ENCODE measurements at regions not wholly inside any gene's neighbourhood (a gene's known extent, or its start where the extent isn't known, plus 50 kb on each side); places are given as distances from the start of the nearest gene placed in this dataset.

DNA sequence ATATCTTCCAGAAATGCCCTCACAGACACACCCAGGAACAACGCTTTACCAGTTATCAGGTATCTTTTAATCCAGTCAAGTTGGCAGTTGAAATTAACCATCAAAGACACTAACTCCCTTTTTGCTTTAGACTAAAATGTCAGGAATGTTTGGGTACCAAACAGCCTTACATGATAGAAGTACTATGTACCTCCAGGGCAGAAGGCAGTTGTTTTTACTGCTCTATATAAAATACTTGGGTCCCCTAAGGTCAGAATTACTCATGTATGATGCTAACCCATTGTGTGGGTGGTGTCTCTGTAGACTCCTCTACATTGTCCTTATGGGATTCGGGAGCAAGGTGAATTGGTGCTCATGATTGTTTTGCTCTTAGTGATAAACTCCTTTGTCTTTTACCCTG lies 492.5 kb upstream of the FLRT2 start:
- DNase-seq: no peak
- TF ChIP-seq POLR2A (IDR thresholded peaks at IDR 0.05; ENCODE audit: low read length): no peak
- no peak for TF ChIP-seq GATA1 (IDR thresholded peaks at IDR 0.05; ENCODE audit: low read depth, low read length)

- TF ChIP-seq POLR2A (IDR thresholded peaks at IDR 0.05; ENCODE audit: low read length): no peak
- no peak for TF ChIP-seq GATA1 (IDR thresholded peaks at IDR 0.05; ENCODE audit: low read depth, low read length)
- no peak for DNase-seq
These were observed 491.2 kb upstream of the FLRT2 start for GRCh38 chr14:85038526-85039352.

GRCh38 chr14:85039353-85039626 lies 490.7 kb upstream of the FLRT2 start:
- no peak for DNase-seq
- no peak for TF ChIP-seq GATA1 (IDR thresholded peaks at IDR 0.05; ENCODE audit: low read depth, low read length)
- no peak for TF ChIP-seq POLR2A (IDR thresholded peaks at IDR 0.05; ENCODE audit: low read length)

GRCh38 chr14:85040046-85040685 lies 489.8 kb upstream of the FLRT2 start:
- no peak for DNase-seq
- TF ChIP-seq POLR2A (IDR thresholded peaks at IDR 0.05; ENCODE audit: low read length): no peak
- TF ChIP-seq GATA1 (IDR thresholded peaks at IDR 0.05; ENCODE audit: low read depth, low read length): no peak

DNA sequence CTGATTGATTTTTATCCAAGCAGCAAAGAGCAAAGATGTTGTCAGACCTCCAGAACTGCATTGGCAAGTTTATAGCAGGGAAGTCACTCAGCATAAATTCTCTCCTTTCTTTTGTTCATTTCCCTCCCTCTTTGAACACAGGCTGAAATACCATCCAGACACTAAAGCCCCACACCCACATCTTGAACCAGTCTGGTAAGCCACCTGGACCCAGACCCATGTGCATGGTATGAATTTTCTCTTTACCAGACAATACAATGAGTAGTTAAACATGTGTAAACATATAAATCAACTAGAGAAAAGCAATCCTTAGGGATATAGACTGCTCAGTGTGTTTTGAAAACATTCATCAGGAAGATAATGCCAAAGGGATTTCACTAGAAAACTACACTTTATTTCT lies 488.3 kb upstream of the FLRT2 start:
- TF ChIP-seq GATA1 (IDR thresholded peaks at IDR 0.05; ENCODE audit: low read depth, low read length): no peak
- no peak for DNase-seq

DNA sequence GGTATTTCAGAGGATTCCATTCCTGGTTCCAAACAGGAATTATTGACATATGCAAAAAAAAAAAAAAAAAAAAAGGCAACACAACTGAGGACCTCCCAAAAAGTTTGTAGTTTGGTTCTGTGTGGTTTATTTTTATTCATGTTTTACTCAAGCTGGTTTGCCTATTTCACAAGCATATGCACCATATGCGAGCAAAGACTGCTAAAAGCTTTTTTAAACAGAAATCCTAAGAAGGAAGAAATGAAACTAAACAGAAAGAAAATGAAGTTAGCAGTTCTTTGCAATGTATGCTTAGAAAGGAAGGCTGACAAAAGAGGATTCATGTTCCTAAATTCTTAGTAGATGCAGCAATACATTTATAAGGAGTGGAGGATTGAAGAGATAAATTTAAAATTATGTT lies 487.6 kb upstream of the FLRT2 start:
- no peak for DNase-seq
- TF ChIP-seq GATA1 (IDR thresholded peaks at IDR 0.05; ENCODE audit: low read depth, low read length) (no peak), POLR2A (IDR thresholded peaks at IDR 0.05; ENCODE audit: low read length) (no peak)

GRCh38 chr14:85050180-85050579 lies 479.8 kb upstream of the FLRT2 start:
- DNase-seq: no peak
- TF ChIP-seq POLR2A (IDR thresholded peaks at IDR 0.05; ENCODE audit: low read length) (no peak), GATA1 (IDR thresholded peaks at IDR 0.05; ENCODE audit: low read depth, low read length) (no peak)

DNA sequence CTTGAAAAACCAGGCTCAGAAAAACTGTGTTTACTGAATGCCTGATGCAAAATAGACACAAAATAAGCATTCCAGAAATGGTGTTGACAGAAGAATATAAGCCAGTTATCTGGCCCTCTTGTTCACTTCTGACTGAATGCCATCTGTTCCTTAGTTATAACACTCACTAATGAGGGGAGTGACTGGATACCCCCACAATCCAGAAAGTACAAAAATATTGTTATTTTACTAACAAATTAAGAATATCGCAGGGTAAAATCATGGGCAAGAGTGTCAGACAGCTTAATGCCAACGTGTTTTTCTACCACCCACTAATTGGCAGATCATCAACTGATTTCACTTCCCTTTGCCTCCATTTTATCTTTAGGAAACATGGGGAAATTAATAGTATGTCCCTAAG lies 477.3 kb upstream of the FLRT2 start:
- DNase-seq: no peak

GRCh38 chr14:85054178-85054577 lies 475.8 kb upstream of the FLRT2 start:
- TF ChIP-seq GATA1 (IDR thresholded peaks at IDR 0.05; ENCODE audit: low read depth, low read length) (no peak), POLR2A (IDR thresholded peaks at IDR 0.05; ENCODE audit: low read length) (no peak)
- DNase-seq: peak in 1 of 2 experiments; percentile 9

More for the DNA sequence above, 477.3 kb upstream of the FLRT2 start:
- TF ChIP-seq POLR2A (IDR thresholded peaks at IDR 0.05; ENCODE audit: low read length): no peak

DNA sequence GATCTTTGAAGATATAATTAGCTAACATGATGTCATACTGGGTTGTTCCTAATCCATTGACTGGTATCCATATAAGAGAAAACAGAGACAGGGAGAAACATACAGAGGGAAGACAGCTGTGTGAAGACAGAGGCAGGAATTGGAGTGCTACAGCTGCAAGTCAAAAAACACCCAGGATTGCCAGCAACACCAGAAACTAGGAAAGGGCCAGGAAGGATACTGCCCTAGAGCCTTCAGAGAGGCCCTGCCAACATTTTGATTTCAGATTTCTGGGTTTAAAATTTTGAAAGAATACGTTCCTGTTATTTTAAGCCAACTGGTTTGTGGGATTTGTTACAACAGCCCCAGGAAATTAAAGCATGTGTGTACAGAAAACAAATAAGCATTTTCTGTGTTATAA lies 473.7 kb upstream of the FLRT2 start:
- no peak for DNase-seq
- TF ChIP-seq POLR2A (IDR thresholded peaks at IDR 0.05; ENCODE audit: low read length) (no peak), GATA1 (IDR thresholded peaks at IDR 0.05; ENCODE audit: low read depth, low read length) (no peak)

DNA sequence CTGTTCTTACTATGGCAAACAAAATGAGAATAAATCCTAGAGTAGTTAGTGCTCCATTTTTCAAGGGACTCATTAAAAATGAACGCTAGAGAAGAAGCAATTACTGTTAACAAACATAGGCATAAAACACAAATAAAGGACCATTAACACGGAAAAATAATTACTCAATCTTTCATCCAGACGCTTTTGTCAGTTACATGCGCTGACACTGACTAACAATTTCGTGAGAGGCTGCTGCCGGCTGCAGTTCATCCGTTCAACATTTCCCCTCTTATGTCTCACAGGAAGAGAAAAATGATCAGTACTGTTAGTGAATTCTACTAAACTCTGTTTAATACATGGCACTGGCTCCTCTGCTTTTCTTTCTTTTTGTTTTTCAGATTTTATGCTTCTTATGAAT lies 472.7 kb upstream of the FLRT2 start:
- no peak for DNase-seq
- TF ChIP-seq POLR2A (IDR thresholded peaks at IDR 0.05; ENCODE audit: low read length) (no peak), GATA1 (IDR thresholded peaks at IDR 0.05; ENCODE audit: low read depth, low read length) (no peak)

DNA sequence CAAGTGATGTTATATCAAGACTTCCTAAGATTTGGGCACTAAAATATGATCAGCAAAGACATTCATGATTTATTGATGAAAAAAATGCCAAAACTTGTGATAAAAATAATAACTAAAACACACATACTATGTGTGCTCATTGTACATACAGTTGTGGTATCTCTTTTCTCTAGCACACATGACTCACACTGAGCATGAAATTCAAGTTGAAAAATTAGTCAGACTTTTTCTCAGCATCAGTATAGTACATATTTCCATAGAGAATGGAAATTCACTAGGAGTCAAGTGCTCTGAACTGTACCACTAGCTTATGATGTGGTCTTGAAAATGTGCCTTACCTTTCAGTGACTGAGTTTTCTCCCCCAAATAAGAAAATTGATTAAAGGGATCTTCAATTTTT lies 471.8 kb upstream of the FLRT2 start:
- no peak for DNase-seq
- TF ChIP-seq GATA1 (IDR thresholded peaks at IDR 0.05; ENCODE audit: low read depth, low read length) (no peak), POLR2A (IDR thresholded peaks at IDR 0.05; ENCODE audit: low read length) (no peak)

DNA sequence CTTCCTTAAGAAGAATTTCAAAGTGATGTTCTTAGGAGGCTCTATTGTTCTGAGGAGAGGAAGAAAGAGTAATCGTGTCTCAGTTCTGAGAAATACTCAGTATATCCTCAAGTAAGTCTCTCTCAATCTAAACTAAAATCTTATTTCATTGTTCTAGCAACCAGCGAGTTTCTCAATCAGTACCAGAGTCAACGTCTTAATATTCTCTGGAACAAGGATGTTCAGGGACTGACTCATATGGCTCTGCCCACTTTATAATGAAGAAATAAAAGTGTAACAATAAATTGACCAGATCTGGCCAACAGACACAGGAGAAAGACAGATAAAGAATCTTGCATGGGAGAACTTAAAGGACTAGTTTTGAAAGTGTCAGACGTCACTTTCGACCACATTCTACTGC lies 469.8 kb upstream of the FLRT2 start:
- TF ChIP-seq POLR2A (IDR thresholded peaks at IDR 0.05; ENCODE audit: low read length): no peak
- TF ChIP-seq GATA1 (IDR thresholded peaks at IDR 0.05; ENCODE audit: low read depth, low read length): no peak
- DNase-seq: no peak

DNA sequence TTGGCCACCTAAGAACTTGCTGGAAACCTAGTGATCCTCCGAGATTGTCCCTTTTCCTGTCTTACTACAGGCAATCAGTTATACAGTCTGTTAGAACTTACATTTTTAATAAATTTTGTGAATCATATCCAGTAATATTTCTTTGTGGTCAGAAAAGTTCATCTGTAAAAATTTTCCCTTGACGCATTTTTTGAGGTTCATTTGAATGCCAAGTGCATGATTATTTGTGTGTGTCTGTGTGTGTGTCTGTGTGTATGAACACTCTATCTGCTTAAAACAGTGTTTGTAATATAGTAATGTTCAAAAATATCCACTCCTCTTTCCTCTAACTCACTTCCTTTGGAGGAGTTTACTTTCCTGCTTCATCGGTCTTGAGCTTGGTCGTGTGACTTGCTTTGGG lies 468.7 kb upstream of the FLRT2 start:
- no peak for TF ChIP-seq POLR2A (IDR thresholded peaks at IDR 0.05; ENCODE audit: low read length)
- no peak for TF ChIP-seq GATA1 (IDR thresholded peaks at IDR 0.05; ENCODE audit: low read depth, low read length)

GRCh38 chr14:85063747-85064146 lies 466.2 kb upstream of the FLRT2 start:
- no peak for TF ChIP-seq POLR2A (IDR thresholded peaks at IDR 0.05; ENCODE audit: low read length)
- no peak for TF ChIP-seq GATA1 (IDR thresholded peaks at IDR 0.05; ENCODE audit: low read depth, low read length)

More for the DNA sequence above, 468.7 kb upstream of the FLRT2 start:
- no peak for DNase-seq

More at GRCh38 chr14:85063747-85064146, 466.2 kb upstream of the FLRT2 start:
- DNase-seq: no peak

All from erythroblast (primary cell).